ENCODE measurements at regions not wholly inside any gene's neighbourhood (a gene's known extent, or its start where the extent isn't known, plus 50 kb on each side); places are given as distances from the start of the nearest gene placed in this dataset.

DNA sequence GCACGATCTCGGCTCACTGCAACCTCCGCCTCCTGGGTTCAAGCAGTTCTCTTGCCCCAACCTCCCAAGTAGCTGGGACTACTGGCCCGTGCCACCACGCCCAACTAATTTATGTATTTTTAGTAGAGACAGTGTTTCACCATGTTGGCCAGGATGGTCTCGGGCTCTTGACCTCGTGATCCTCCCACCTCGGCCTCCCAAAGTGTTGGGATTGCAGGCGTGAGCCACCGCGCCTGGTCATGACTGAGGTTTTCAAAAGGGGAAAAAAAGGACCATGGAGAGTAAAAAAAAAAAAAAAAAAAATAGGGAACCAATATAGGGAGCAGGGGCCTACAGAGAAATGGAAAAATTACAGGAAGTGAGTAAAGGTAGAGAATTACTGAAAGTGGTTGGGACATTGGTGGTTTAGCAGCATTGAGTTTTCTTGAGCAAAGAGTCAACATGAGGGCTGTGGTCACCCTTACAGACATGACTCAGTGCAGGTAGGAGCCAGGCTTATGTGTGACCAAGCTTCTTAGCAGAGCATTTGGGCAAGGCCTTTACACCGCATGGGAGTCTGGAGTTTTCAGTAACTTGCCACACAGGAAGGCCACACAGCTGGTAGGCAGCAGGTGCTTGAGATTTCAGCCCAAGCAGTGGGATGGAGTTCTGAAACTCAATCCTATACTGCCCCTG is 447.3 kb downstream of the HS3ST3B1 start:
- H3K36me3 ChIP-seq, result no peaks in the 10 kb centered on the region
- no peaks in the 10 kb centered on the region for H3K4me1 ChIP-seq
- DNase-seq (ENCODE audit: extremely low spot score in 2 of 2), result no peak
- TF ChIP-seq POLR2A (IDR thresholded peaks at IDR 0.05), result no peak
- TF ChIP-seq, protein P1, sequence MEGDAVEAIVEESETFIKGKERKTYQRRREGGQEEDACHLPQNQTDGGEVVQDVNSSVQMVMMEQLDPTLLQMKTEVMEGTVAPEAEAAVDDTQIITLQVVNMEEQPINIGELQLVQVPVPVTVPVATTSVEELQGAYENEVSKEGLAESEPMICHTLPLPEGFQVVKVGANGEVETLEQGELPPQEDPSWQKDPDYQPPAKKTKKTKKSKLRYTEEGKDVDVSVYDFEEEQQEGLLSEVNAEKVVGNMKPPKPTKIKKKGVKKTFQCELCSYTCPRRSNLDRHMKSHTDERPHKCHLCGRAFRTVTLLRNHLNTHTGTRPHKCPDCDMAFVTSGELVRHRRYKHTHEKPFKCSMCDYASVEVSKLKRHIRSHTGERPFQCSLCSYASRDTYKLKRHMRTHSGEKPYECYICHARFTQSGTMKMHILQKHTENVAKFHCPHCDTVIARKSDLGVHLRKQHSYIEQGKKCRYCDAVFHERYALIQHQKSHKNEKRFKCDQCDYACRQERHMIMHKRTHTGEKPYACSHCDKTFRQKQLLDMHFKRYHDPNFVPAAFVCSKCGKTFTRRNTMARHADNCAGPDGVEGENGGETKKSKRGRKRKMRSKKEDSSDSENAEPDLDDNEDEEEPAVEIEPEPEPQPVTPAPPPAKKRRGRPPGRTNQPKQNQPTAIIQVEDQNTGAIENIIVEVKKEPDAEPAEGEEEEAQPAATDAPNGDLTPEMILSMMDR (IDR thresholded peaks at IDR 0.05), result no peak
- TF ChIP-seq POLR2AphosphoS5 (IDR thresholded peaks at IDR 0.05; ENCODE audit: insufficient read depth in 1 of 2, low read depth in 1 of 2), result no peak
- no peaks in the 10 kb centered on the region for H3K9me3 ChIP-seq
- no peak overlapping the region for H3K27ac ChIP-seq
- no peak overlapping the region for H3K4me3 ChIP-seq
- intact Hi-C loops (cut with DNase I), result no loop called here
- H3K27me3 ChIP-seq, result no peaks in the 10 kb centered on the region

DNA sequence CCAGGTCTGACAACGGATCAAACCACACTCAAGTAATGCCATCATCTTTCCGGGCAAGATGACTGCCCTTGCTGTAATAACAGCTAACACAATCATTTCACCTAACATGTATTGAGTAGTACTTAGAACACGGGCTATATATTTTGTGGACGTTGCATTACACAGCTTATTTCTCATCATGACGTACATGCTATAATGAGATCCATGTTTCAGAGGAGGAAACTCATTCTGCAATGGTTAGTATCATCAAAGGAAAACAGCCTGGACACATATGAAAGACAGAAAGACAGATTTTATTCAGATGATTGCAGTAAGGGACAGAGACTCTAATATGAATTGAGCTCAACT is 446.7 kb downstream of the HS3ST3B1 start:
- H3K27me3 ChIP-seq, result no peaks in the 10 kb centered on the region
- intact Hi-C loops (cut with DNase I), result no loop called here
- no peaks in the 10 kb centered on the region for H3K36me3 ChIP-seq
- no peaks in the 10 kb centered on the region for H3K4me1 ChIP-seq
- H3K4me3 ChIP-seq, result no peak overlapping the region
- no peak for TF ChIP-seq POLR2A (IDR thresholded peaks at IDR 0.05)
- TF ChIP-seq, protein P1 (IDR thresholded peaks at IDR 0.05), result no peak
- no peaks in the 10 kb centered on the region for H3K9me3 ChIP-seq
- no peak for DNase-seq (ENCODE audit: extremely low spot score in 2 of 2)
- no peak overlapping the region for H3K27ac ChIP-seq

DNA sequence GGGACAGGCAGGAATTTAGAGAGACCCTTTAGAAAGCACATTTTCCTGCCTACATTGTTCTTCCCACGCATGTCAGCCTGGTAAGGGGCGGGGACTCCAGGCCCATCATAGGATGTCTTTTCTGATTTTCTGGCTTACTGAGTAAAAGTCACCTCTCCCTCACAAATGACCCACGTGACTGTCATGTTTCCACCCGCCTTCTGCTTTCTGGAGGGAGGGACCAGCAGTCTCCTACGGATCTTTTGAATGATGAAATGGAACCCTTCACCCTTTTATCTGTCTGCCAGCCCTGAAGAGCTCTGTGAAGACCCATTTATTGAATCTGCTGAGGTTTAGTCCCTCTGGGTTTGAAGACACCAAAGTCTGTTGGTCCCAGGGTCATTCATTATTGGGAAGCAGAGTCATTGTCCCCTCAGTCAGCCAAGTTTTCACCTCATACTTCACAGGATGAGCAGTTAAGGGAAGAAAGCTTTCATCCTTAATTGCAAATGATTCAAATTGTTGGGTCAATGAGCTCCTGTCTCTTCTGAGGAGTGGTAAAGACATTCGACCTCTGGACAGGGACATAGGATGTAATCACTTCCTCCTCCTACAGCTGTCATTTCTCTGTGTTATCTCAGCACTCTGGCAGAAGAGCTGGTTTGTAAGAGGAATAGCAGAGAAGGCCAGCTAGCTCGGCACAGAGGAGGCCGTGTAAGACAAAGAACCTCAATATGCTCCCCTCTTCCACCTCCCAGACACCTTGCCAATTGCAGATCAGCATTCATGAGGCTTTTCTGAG is 446.1 kb downstream of the HS3ST3B1 start:
- H3K4me1 ChIP-seq, result no peaks in the 10 kb centered on the region
- intact Hi-C loops (cut with DNase I), result no loop called here
- no peaks in the 10 kb centered on the region for H3K27me3 ChIP-seq
- no peaks in the 10 kb centered on the region for H3K9me3 ChIP-seq
- no peaks in the 10 kb centered on the region for H3K36me3 ChIP-seq
- TF ChIP-seq POLR2AphosphoS5 (IDR thresholded peaks at IDR 0.05; ENCODE audit: insufficient read depth in 1 of 2, low read depth in 1 of 2) (no peak), POLR2A (IDR thresholded peaks at IDR 0.05) (no peak)
- H3K4me3 ChIP-seq, result no peak overlapping the region
- DNase-seq (ENCODE audit: extremely low spot score in 2 of 2), result no peak
- H3K27ac ChIP-seq, result no peak overlapping the region

DNA sequence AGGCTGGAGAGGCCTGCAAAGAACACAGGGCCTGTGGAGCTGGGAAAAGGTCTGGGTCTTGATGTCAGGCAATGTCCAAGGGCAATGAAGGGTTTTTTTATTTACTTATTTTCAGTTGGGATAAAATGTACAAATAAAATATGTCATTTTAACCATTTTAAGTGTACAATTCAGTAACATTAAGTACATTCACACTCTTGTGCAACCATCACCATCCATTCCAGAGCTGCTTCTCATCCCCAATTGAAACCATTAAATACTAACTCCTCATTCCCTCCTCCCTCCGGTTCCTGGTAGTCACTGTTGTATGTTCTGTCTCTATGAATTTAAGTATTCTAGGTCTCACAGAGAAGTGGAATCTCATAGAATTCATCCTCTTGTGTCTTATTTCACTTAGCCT is 444.7 kb downstream of the HS3ST3B1 start:
- TF ChIP-seq POLR2A (IDR thresholded peaks at IDR 0.05), result no peak
- TF ChIP-seq POLR2AphosphoS5 (IDR thresholded peaks at IDR 0.05; ENCODE audit: insufficient read depth in 1 of 2, low read depth in 1 of 2), result no peak
- TF ChIP-seq, protein P1 (IDR thresholded peaks at IDR 0.05), result no peak
- intact Hi-C loops (cut with DNase I), result no loop called here
- Histone ChIP-seq H3K27me3 (no peaks in the 10 kb centered on the region), H3K9me3 (no peaks in the 10 kb centered on the region), H3K4me1 (no peaks in the 10 kb centered on the region), H3K4me3 (no peak overlapping the region), H3K27ac (no peak overlapping the region), H3K36me3 (no peaks in the 10 kb centered on the region)
- no peak for DNase-seq (ENCODE audit: extremely low spot score in 2 of 2)

DNA sequence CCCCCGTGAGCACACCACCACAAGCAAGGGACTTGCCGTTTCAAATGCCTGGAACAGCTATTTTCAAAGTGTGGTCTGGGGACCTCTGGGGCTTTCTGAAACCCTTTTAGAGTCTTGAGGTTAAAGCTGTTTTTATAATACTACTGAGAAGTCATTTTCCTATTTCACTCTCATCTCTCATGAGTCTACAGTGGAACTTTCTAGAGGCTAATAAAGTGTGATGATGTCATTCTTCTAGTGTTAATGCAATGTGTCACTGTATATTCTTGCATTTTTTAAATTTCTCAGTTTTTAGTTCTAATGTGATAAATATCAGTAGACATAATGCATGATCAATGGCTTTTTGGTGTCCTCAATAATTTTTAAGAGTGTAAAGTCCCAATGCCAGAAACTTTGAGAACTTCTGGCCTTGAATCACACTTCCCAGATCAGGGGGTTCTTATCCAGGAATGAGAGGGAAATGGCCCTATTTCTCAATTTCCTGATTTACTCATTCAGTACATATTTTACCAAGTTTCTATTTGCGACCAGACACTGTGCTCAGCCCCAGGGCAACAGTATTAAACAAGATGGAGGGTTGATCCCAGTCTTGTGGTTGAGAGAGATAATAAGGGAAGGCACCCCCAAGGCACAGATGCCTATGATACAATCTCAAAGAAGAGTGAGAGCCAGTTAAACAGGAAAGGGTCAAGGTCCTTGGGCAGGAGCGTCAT is 444.0 kb downstream of the HS3ST3B1 start:
- no peaks in the 10 kb centered on the region for H3K27me3 ChIP-seq
- intact Hi-C loops (cut with DNase I), result no loop called here
- no peaks in the 10 kb centered on the region for H3K36me3 ChIP-seq
- H3K4me3 ChIP-seq, result no peak overlapping the region
- H3K4me1 ChIP-seq, result no peaks in the 10 kb centered on the region
- no peaks in the 10 kb centered on the region for H3K9me3 ChIP-seq
- no peak overlapping the region for H3K27ac ChIP-seq
- TF ChIP-seq POLR2AphosphoS5 (IDR thresholded peaks at IDR 0.05; ENCODE audit: insufficient read depth in 1 of 2, low read depth in 1 of 2) (no peak), POLR2A (IDR thresholded peaks at IDR 0.05) (no peak)
- TF ChIP-seq, protein P1 (IDR thresholded peaks at IDR 0.05), result no peak
- no peak for DNase-seq (ENCODE audit: extremely low spot score in 2 of 2)
